ENCODE measurements at regions not wholly inside any gene's neighbourhood (a gene's known extent, or its start where the extent isn't known, plus 50 kb on each side); places are given as distances from the start of the nearest gene placed in this dataset.
"Not testable (repeated sequence)": the region's sequence is repeated elsewhere in the genome, so short reads cannot be mapped to it uniquely, and the experiment has no call there.

DNA sequence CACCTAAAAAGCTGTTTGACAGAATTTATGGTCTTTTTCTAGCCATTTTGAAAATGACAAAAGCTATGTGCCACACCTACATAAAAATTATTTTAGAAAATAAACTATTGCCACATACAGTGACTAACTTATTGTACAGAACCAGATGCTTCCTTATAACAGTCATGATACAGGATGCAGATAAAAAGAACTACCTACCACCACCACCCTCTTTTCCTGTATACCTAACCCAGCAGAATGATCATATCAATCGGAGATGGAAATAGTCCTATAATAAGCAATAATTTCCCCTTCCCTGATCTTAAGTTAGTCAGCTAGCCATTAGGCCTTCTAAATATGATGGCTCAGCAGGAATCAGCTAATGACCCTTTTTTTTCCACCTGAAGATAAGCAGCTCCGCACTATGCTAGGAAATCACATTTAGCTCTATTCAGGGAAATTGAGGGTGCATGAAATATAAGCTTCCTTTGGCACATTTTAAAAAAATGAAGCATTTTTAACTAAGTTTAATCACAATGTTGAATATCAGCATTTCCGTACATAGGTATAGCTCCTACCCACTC, 155.5 kb upstream of the SETMAR start:
- H3K9me3 ChIP-seq (ENCODE audit: control insufficient read depth, low read length) = no peaks in the 10 kb centered on the region
- H3K4me3 ChIP-seq (ENCODE audit: extremely low read depth, insufficient read depth, low read length, poor library complexity, severe bottlenecking) = no peak overlapping the region
- H3K4me1 ChIP-seq (ENCODE audit: control insufficient read depth, insufficient read depth, low read length, poor library complexity, severe bottlenecking) = no peaks in the 10 kb centered on the region
- no peak overlapping the region for H3K27ac ChIP-seq (ENCODE audit: low read depth, low read length, severe bottlenecking)
- 100% methylated on average over 1 of the region's 3 CpGs for WGBS, 2 experiments (ENCODE audit: insufficient coverage in 2 of 2)
- no peaks in the 10 kb centered on the region for H3K36me3 ChIP-seq (ENCODE audit: control insufficient read depth, insufficient read depth, low read length)

DNA sequence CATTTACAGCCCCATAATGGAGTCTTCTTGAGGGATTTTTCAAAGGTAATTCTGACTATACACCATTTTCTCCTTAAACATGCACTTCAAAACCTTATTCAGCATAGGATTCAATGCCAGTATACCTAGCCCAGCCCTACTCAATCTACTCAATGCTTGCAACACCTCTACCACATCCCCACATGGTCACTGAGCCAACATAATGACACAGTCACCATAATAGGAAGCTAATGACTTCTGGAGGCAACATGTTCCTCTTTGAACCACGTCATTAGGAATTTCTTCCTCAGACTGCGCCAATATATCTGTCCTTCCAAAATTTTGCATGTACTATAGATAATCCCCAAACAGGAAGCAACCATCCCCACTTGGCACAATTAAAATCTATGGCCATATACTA, 153.9 kb upstream of the SETMAR start:
- H3K4me3 ChIP-seq (ENCODE audit: extremely low read depth, insufficient read depth, low read length, poor library complexity, severe bottlenecking) = no peak overlapping the region
- H3K27ac ChIP-seq (ENCODE audit: low read depth, low read length, severe bottlenecking) = no peak overlapping the region
- H3K36me3 ChIP-seq (ENCODE audit: control insufficient read depth, insufficient read depth, low read length) = no peaks in the 10 kb centered on the region
- no peaks in the 10 kb centered on the region for H3K4me1 ChIP-seq (ENCODE audit: control insufficient read depth, insufficient read depth, low read length, poor library complexity, severe bottlenecking)
- 86 to 91% methylated on average over 2 of the region's 2 CpGs for WGBS, 2 experiments (ENCODE audit: insufficient coverage in 2 of 2)
- no peaks in the 10 kb centered on the region for H3K9me3 ChIP-seq (ENCODE audit: control insufficient read depth, low read length)

- H3K9me3 ChIP-seq (ENCODE audit: control insufficient read depth, low read length) = no peaks in the 10 kb centered on the region
- 86 to 92% methylated on average over 2 to 4 of the region's 5 CpGs for WGBS, 2 experiments (ENCODE audit: insufficient coverage in 2 of 2)
- no peaks in the 10 kb centered on the region for H3K4me1 ChIP-seq (ENCODE audit: control insufficient read depth, insufficient read depth, low read length, poor library complexity, severe bottlenecking)
- no peak overlapping the region for H3K4me3 ChIP-seq (ENCODE audit: extremely low read depth, insufficient read depth, low read length, poor library complexity, severe bottlenecking)
- no peaks in the 10 kb centered on the region for H3K36me3 ChIP-seq (ENCODE audit: control insufficient read depth, insufficient read depth, low read length)
- no peak overlapping the region for H3K27ac ChIP-seq (ENCODE audit: low read depth, low read length, severe bottlenecking)
Measured at GRCh38 chr3:4150816-4151215, 152.4 kb upstream of the SETMAR start.

- H3K27ac ChIP-seq (ENCODE audit: low read depth, low read length, severe bottlenecking) = no peak overlapping the region
- H3K4me3 ChIP-seq (ENCODE audit: extremely low read depth, insufficient read depth, low read length, poor library complexity, severe bottlenecking) = no peak overlapping the region
- H3K4me1 ChIP-seq (ENCODE audit: control insufficient read depth, insufficient read depth, low read length, poor library complexity, severe bottlenecking) = no peaks in the 10 kb centered on the region
- H3K36me3 ChIP-seq (ENCODE audit: control insufficient read depth, insufficient read depth, low read length) = no peaks in the 10 kb centered on the region
- WGBS, 2 experiments (ENCODE audit: insufficient coverage in 2 of 2) = no CpG with 5 or more reads among the region's 1 CpG
- no peaks in the 10 kb centered on the region for H3K9me3 ChIP-seq (ENCODE audit: control insufficient read depth, low read length)
Measured at GRCh38 chr3:4151859-4152258, 151.3 kb upstream of the SETMAR start.

- Histone ChIP-seq H3K4me3 (ENCODE audit: extremely low read depth, insufficient read depth, low read length, poor library complexity, severe bottlenecking) (no peak overlapping the region), H3K27ac (ENCODE audit: low read depth, low read length, severe bottlenecking) (no peak overlapping the region), H3K36me3 (ENCODE audit: control insufficient read depth, insufficient read depth, low read length) (no peaks in the 10 kb centered on the region), H3K9me3 (ENCODE audit: control insufficient read depth, low read length) (no peaks in the 10 kb centered on the region), H3K4me1 (ENCODE audit: control insufficient read depth, insufficient read depth, low read length, poor library complexity, severe bottlenecking) (no peaks in the 10 kb centered on the region)
- no CpG with 5 or more reads among the region's 1 CpG for WGBS, 2 experiments (ENCODE audit: insufficient coverage in 2 of 2)
Measured at GRCh38 chr3:4153771-4154170, 149.4 kb upstream of the SETMAR start.

DNA sequence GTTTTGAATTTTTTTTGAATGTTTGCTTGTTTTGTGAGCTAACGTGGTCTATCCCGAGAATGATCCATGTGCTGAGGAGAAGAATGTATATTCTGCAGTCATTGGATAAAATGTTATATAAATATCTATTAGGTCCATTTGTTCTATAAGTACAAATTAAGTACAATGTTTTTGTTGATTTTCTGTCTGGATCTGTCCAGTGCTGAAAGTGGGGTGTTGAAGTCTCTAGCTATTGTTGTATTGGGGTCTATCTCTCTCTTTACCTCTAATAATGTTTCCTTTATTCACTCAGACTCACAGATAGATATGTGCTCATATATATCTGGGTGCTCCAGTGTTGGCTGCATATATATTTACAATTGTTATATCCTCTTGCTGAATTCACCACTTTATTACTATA, 144.8 kb upstream of the SETMAR start:
- no peaks in the 10 kb centered on the region for H3K4me1 ChIP-seq (ENCODE audit: control insufficient read depth, insufficient read depth, low read length, poor library complexity, severe bottlenecking)
- no peak overlapping the region for H3K4me3 ChIP-seq (ENCODE audit: extremely low read depth, insufficient read depth, low read length, poor library complexity, severe bottlenecking)
- WGBS, 2 experiments (ENCODE audit: insufficient coverage in 2 of 2) = no CpG with 5 or more reads among the region's 2 CpGs
- H3K36me3 ChIP-seq (ENCODE audit: control insufficient read depth, insufficient read depth, low read length) = no peaks in the 10 kb centered on the region
- H3K9me3 ChIP-seq (ENCODE audit: control insufficient read depth, low read length) = no peaks in the 10 kb centered on the region
- no peak overlapping the region for H3K27ac ChIP-seq (ENCODE audit: low read depth, low read length, severe bottlenecking)

GRCh38 chr3:4162096-4162495, 141.1 kb upstream of the SETMAR start:
- Histone ChIP-seq H3K4me1 (ENCODE audit: control insufficient read depth, insufficient read depth, low read length, poor library complexity, severe bottlenecking) (no peaks in the 10 kb centered on the region), H3K9me3 (ENCODE audit: control insufficient read depth, low read length) (no peaks in the 10 kb centered on the region), H3K27ac (ENCODE audit: low read depth, low read length, severe bottlenecking) (no peak overlapping the region), H3K36me3 (ENCODE audit: control insufficient read depth, insufficient read depth, low read length) (no peaks in the 10 kb centered on the region), H3K4me3 (ENCODE audit: extremely low read depth, insufficient read depth, low read length, poor library complexity, severe bottlenecking) (no peak overlapping the region)
- 100% methylated on average over 1 of the region's 1 CpG for WGBS, 2 experiments (ENCODE audit: insufficient coverage in 2 of 2)

DNA sequence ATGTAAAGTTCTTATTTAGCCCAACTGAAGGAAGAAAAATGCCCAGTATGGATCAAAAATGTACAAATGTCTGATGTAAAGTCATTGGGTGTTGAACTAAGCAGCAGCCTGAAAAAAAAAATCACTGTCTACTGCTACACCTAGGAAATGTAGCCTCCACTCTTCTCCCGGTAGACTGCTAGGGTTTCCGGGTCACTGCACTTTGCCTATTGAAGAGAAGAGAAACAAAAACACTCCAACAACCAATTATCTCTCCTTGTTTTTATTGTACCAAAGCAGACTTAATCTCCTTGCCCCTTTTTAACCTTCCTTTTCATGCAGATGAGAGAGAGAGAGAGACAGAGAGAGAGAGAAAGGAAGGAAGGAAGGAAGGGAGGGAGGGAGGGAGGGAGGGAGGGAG, 140.2 kb upstream of the SETMAR start:
- Histone ChIP-seq H3K27ac (ENCODE audit: low read depth, low read length, severe bottlenecking) (no peak overlapping the region), H3K36me3 (ENCODE audit: control insufficient read depth, insufficient read depth, low read length) (no peaks in the 10 kb centered on the region), H3K9me3 (ENCODE audit: control insufficient read depth, low read length) (no peaks in the 10 kb centered on the region), H3K4me3 (ENCODE audit: extremely low read depth, insufficient read depth, low read length, poor library complexity, severe bottlenecking) (no peak overlapping the region), H3K4me1 (ENCODE audit: control insufficient read depth, insufficient read depth, low read length, poor library complexity, severe bottlenecking) (no peaks in the 10 kb centered on the region)
- 83 to 100% methylated on average over 1 to 2 of the region's 2 CpGs for WGBS, 2 experiments (ENCODE audit: insufficient coverage in 2 of 2)

DNA sequence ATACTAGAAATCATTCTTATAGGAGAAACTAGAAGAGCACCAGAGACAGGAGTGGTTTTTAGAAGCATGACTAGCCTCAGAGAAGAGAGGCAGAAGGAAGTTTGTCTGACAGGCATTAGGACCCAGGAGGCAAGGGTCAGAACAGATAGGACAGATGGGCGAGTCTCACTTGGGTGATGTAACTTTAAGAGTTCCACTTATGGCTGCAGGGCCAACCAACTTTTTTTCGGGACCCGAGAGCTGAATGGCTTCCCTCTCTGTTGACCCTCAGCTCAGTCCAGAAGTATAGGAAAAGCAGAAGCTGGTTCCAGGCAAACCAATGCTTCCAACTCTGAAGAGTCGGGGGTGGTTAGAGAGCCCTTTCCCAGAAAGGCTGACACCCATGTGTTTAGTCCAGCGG, 136.6 kb upstream of the SETMAR start:
- Histone ChIP-seq H3K36me3 (ENCODE audit: control insufficient read depth, insufficient read depth, low read length) (no peaks in the 10 kb centered on the region), H3K4me3 (ENCODE audit: extremely low read depth, insufficient read depth, low read length, poor library complexity, severe bottlenecking) (no peak overlapping the region), H3K27ac (ENCODE audit: low read depth, low read length, severe bottlenecking) (no peak overlapping the region), H3K4me1 (ENCODE audit: control insufficient read depth, insufficient read depth, low read length, poor library complexity, severe bottlenecking) (no peaks in the 10 kb centered on the region), H3K9me3 (ENCODE audit: control insufficient read depth, low read length) (no peaks in the 10 kb centered on the region)
- 83 to 87% methylated on average over 5 of the region's 5 CpGs for WGBS, 2 experiments (ENCODE audit: insufficient coverage in 2 of 2)

DNA sequence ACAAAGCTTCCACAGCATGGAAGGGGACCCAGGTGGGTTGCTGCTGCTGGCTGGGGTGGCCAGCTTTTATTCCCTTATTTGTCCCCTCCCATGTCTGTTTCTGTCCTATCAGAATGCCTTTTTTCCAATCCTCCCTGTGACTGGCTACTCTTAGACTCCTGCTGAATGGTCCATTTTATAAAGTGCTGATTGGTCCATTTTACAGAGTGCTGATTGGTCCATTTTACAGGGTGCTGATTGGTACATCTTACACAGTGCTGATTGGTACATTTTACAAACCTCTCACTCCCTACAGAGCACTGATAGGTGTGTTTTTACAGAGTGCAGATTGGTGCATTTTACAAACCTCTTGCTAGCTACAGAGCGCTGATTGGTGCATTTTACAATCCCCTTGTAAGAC, 135.9 kb upstream of the SETMAR start:
- WGBS, 2 experiments (ENCODE audit: insufficient coverage in 2 of 2) = 88 to 100% methylated on average over 1 of the region's 1 CpG
- not testable (repeated sequence) for H3K27ac ChIP-seq (ENCODE audit: low read depth, low read length, severe bottlenecking); H3K9me3 ChIP-seq (ENCODE audit: control insufficient read depth, low read length); H3K36me3 ChIP-seq (ENCODE audit: control insufficient read depth, insufficient read depth, low read length); H3K4me1 ChIP-seq (ENCODE audit: control insufficient read depth, insufficient read depth, low read length, poor library complexity, severe bottlenecking); H3K4me3 ChIP-seq (ENCODE audit: extremely low read depth, insufficient read depth, low read length, poor library complexity, severe bottlenecking)

DNA sequence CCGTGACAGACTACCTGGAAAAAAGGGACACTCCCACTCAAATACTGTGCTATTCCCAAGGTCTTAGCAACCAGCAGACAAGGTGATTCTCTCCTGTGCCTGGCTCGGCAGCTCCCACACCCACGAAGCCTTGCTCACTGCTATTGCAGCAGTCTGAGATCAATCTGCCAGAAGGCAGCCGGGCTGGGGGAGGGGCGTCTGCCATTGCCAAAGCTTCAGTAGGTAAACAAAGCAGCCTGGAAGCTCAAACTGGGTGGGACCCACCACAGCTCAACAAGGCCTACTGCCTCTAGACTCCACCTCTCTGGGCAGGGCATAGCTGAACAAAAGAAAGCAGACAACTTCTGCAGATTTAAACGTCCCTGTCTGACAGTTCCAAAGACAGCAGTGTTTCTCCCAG, 128.4 kb upstream of the SETMAR start:
- H3K4me1 ChIP-seq (ENCODE audit: control insufficient read depth, insufficient read depth, low read length, poor library complexity, severe bottlenecking) = no peaks in the 10 kb centered on the region
- H3K9me3 ChIP-seq (ENCODE audit: control insufficient read depth, low read length) = no peaks in the 10 kb centered on the region
- 72 to 91% methylated on average over 4 to 6 of the region's 6 CpGs for WGBS, 2 experiments (ENCODE audit: insufficient coverage in 2 of 2)
- no peak overlapping the region for H3K4me3 ChIP-seq (ENCODE audit: extremely low read depth, insufficient read depth, low read length, poor library complexity, severe bottlenecking)
- no peak overlapping the region for H3K27ac ChIP-seq (ENCODE audit: low read depth, low read length, severe bottlenecking)
- no peaks in the 10 kb centered on the region for H3K36me3 ChIP-seq (ENCODE audit: control insufficient read depth, insufficient read depth, low read length)

All from mesodermal cell (in vitro differentiated cells).